ENCODE measurements at regions not wholly inside any gene's neighbourhood (a gene's known extent, or its start where the extent isn't known, plus 50 kb on each side); places are given as distances from the start of the nearest gene placed in this dataset.

- DNase-seq, result no peak
Observed at GRCh38 chr15:39041979-39042495, 477.4 kb upstream of the RASGRP1 start.

- DNase-seq, result no peak
Observed at GRCh38 chr15:39051626-39052322, 487.2 kb upstream of the RASGRP1 start.

GRCh38 chr15:39052323-39052705 lies 487.7 kb upstream of the RASGRP1 start:
- no peak for DNase-seq

GRCh38 chr15:39053480-39053879 lies 488.9 kb upstream of the RASGRP1 start:
- DNase-seq, result no peak

- DNase-seq, result no peak
Observed at GRCh38 chr15:39054128-39054732, 489.6 kb upstream of the RASGRP1 start.

GRCh38 chr15:39056357-39056756 lies 491.7 kb upstream of the RASGRP1 start:
- DNase-seq, result no peak

GRCh38 chr15:39058351-39059131 lies 493.9 kb upstream of the RASGRP1 start:
- no peak for DNase-seq

- DNase-seq, result no peak
Observed at GRCh38 chr15:39059917-39060316, 495.3 kb upstream of the RASGRP1 start.

- no peak for DNase-seq
Observed at GRCh38 chr15:39061952-39062464, 497.4 kb upstream of the RASGRP1 start.

- no peak for DNase-seq
Observed at GRCh38 chr15:39066677-39067076, 502.1 kb upstream of the RASGRP1 start.

GRCh38 chr15:39074341-39074985 lies 506.4 kb upstream of the THBS1 start:
- DNase-seq, result no peak

GRCh38 chr15:39075311-39075710 lies 505.6 kb upstream of the THBS1 start:
- no peak for DNase-seq

- no peak for DNase-seq
Observed at GRCh38 chr15:39075756-39076341, 505.0 kb upstream of the THBS1 start.

GRCh38 chr15:39078026-39078425 lies 502.9 kb upstream of the THBS1 start:
- DNase-seq, result no peak

GRCh38 chr15:39079296-39079847 lies 501.5 kb upstream of the THBS1 start:
- DNase-seq, result no peak

GRCh38 chr15:39083213-39083612 lies 497.7 kb upstream of the THBS1 start:
- no peak for DNase-seq

GRCh38 chr15:39084674-39085530 lies 496.0 kb upstream of the THBS1 start:
- no peak for DNase-seq

- no peak for DNase-seq
Observed at GRCh38 chr15:39086641-39087040, 494.2 kb upstream of the THBS1 start.

- no peak for DNase-seq
Observed at GRCh38 chr15:39088156-39088555, 492.7 kb upstream of the THBS1 start.

GRCh38 chr15:39092354-39092753 lies 488.5 kb upstream of the THBS1 start:
- DNase-seq, result no peak

- no peak for DNase-seq
Observed at GRCh38 chr15:39092761-39093160, 488.1 kb upstream of the THBS1 start.
